Osteocyte (in vitro differentiated cells): ENCODE measurements at regions not wholly inside any gene's neighbourhood (a gene's known extent, or its start where the extent isn't known, plus 50 kb on each side); places are given as distances from the start of the nearest gene placed in this dataset.
"Not testable (repeated sequence)": the region's sequence is repeated elsewhere in the genome, so short reads cannot be mapped to it uniquely, and the experiment has no call there.

Source experiments
- DNase-seq: peaks from one replicate; pipeline ENCODE4 v3.0.0; 2021; ENCODE audit warnings: mixed read lengths; ENCODE audit not compliant: unreplicated experiment; ENCODE audit errors: extremely low spot score
- H3K27ac Mint-ChIP-seq: one replicate; pipeline ENCODE4 v1.8.0; 2021; ENCODE audit warnings: mild to moderate bottlenecking, mixed read lengths; ENCODE audit not compliant: unreplicated experiment
- H3K27me3 Mint-ChIP-seq: one replicate; pipeline ENCODE4 v1.8.0; 2021; ENCODE audit warnings: mixed read lengths; ENCODE audit not compliant: unreplicated experiment
- H3K36me3 Mint-ChIP-seq: one replicate; pipeline ENCODE4 v1.8.0; 2021; ENCODE audit warnings: mixed read lengths; ENCODE audit not compliant: unreplicated experiment
- H3K4me1 Mint-ChIP-seq: one replicate; pipeline ENCODE4 v1.8.0; 2021; ENCODE audit warnings: mixed read lengths; ENCODE audit not compliant: unreplicated experiment
- H3K4me3 Mint-ChIP-seq: one replicate; pipeline ENCODE4 v1.8.0; 2021; ENCODE audit warnings: mild to moderate bottlenecking, moderate library complexity, mixed read lengths; ENCODE audit not compliant: unreplicated experiment
- H3K9me3 Mint-ChIP-seq: one replicate; pipeline ENCODE4 v1.8.0; 2021; ENCODE audit warnings: mixed read lengths; ENCODE audit not compliant: unreplicated experiment
- TF ChIP-seq, protein P1 (sequence below): fragments of 200-600 bp; sonication (generic); IDR thresholded peaks from 2 replicates; pipeline ENCODE4 v1.5.0; 2021; ENCODE audit warnings: antibody characterized with exemption, mild to moderate bottlenecking, moderate library complexity

DNA sequence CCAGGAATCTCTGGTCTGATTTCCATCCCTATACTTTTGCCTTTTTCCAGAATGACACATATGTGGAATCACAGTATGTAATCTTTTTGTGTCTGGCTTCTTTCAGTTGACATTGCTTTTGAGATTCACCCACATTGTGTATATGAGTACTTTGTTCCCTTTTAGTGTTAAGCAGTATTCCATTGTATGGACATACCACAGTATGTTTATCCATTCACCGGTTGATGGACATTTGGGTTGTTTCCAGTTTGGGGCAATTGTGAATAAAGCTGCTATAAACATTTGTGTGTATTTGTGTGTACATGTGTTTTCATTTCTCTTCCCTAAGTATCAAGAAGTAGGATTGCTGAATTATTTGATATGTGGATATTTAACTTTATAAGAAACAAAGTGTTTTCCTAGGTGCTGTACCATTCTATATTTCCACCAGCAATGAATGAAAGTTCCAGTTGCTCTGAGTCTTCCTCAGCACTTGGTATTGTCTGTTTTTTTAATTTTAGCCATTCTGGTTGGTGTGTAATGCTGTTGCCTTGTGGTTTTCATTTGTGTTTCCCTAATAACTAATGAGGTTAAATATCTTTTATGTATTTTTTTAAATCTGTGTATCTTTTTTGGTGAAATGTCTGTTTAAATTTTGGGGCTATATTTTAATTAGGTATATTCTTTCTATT is 203.5 kb upstream of the HAAO start:
- H3K36me3 Mint-ChIP-seq = peaks cover 2% of the 10 kb centered on the region
- H3K9me3 Mint-ChIP-seq = peaks cover 8% of the 10 kb centered on the region
- H3K27me3 Mint-ChIP-seq = no peaks in the 10 kb centered on the region
- no peak overlapping the region for H3K4me3 Mint-ChIP-seq
- H3K27ac Mint-ChIP-seq = no peak overlapping the region
- no peaks in the 10 kb centered on the region for H3K4me1 Mint-ChIP-seq
- TF ChIP-seq, protein P1, sequence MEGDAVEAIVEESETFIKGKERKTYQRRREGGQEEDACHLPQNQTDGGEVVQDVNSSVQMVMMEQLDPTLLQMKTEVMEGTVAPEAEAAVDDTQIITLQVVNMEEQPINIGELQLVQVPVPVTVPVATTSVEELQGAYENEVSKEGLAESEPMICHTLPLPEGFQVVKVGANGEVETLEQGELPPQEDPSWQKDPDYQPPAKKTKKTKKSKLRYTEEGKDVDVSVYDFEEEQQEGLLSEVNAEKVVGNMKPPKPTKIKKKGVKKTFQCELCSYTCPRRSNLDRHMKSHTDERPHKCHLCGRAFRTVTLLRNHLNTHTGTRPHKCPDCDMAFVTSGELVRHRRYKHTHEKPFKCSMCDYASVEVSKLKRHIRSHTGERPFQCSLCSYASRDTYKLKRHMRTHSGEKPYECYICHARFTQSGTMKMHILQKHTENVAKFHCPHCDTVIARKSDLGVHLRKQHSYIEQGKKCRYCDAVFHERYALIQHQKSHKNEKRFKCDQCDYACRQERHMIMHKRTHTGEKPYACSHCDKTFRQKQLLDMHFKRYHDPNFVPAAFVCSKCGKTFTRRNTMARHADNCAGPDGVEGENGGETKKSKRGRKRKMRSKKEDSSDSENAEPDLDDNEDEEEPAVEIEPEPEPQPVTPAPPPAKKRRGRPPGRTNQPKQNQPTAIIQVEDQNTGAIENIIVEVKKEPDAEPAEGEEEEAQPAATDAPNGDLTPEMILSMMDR = no peak
- no peak for DNase-seq

- H3K4me3 Mint-ChIP-seq, H3K4me1 Mint-ChIP-seq, H3K27me3 Mint-ChIP-seq, DNase-seq, H3K27ac Mint-ChIP-seq, H3K36me3 Mint-ChIP-seq, H3K9me3 Mint-ChIP-seq: not testable (repeated sequence)
Observed at GRCh38 chr2:42989283-42990081, 197.1 kb upstream of the HAAO start.

DNA sequence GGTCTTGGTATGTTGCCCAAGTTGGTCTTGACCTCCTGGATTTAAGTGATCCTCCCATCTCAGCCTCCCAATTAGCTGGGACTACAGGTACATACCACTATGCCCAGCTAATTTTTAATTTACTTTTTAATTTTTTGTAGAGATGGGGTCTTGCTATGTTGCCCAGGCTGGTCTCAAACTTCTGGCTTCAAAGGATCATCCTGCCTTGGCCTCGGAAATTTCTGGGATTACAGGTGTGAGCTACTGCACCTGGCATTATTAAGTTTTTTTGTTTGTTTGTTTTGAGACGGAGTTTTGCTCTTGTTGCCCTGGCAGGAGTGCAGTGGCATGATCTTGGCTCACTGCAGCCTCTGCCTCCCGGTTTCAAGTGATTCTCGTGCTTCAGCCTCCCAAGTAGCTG is 195.7 kb upstream of the HAAO start:
- H3K4me1 Mint-ChIP-seq, H3K4me3 Mint-ChIP-seq, H3K9me3 Mint-ChIP-seq, H3K27me3 Mint-ChIP-seq, DNase-seq, H3K27ac Mint-ChIP-seq, H3K36me3 Mint-ChIP-seq: not testable (repeated sequence)

GRCh38 chr2:42987112-42987922 is 194.9 kb upstream of the HAAO start:
- no peaks in the 10 kb centered on the region for H3K4me1 Mint-ChIP-seq
- H3K27me3 Mint-ChIP-seq = no peaks in the 10 kb centered on the region
- TF ChIP-seq, protein P1 = no peak
- no peak overlapping the region for H3K27ac Mint-ChIP-seq
- H3K4me3 Mint-ChIP-seq = no peak overlapping the region
- DNase-seq = no peak
- H3K36me3 Mint-ChIP-seq = no peaks in the 10 kb centered on the region
- H3K9me3 Mint-ChIP-seq = no peaks in the 10 kb centered on the region

DNA sequence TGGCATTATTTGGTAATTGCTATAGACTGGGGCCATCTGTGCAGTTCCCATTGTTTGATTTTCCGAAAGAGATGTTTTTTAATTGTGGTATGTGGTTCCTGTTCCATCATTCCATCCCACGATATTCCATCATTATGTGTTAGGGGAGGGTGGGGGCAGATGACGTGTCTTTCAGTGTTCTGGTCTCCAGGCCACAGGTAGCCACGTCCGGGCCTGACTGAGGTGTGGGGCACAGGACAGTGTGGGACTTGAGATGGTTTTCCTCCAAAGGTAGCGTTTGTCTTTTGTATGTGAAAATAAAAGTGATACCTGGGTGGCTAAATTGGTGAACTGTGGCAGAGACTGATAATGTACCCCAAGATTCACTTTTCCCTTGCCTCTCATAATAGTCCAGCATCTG is 192.2 kb upstream of the HAAO start:
- no peak for DNase-seq
- Mint-ChIP-seq H3K27me3 (no peaks in the 10 kb centered on the region), H3K36me3 (no peaks in the 10 kb centered on the region), H3K27ac (no peak overlapping the region), H3K9me3 (no peaks in the 10 kb centered on the region), H3K4me3 (no peak overlapping the region), H3K4me1 (no peaks in the 10 kb centered on the region)
- TF ChIP-seq, protein P1 = no peak

GRCh38 chr2:42984081-42984480 is 191.7 kb upstream of the HAAO start:
- DNase-seq = no peak
- no peaks in the 10 kb centered on the region for H3K9me3 Mint-ChIP-seq
- no peaks in the 10 kb centered on the region for H3K27me3 Mint-ChIP-seq
- no peak overlapping the region for H3K4me3 Mint-ChIP-seq
- H3K36me3 Mint-ChIP-seq = no peaks in the 10 kb centered on the region
- H3K4me1 Mint-ChIP-seq = peaks cover 5% of the 10 kb centered on the region
- H3K27ac Mint-ChIP-seq = no peak overlapping the region
- TF ChIP-seq, protein P1 = no peak
